ENCODE measurements at regions not wholly inside any gene's neighbourhood (a gene's known extent, or its start where the extent isn't known, plus 50 kb on each side); places are given as distances from the start of the nearest gene placed in this dataset.
"Not testable (repeated sequence)": the region's sequence is repeated elsewhere in the genome, so short reads cannot be mapped to it uniquely, and the experiment has no call there.

GRCh38 chr6:140192018-140192417 is 817.6 kb upstream of the CITED2 start:
- H3K9me3 ChIP-seq (ENCODE audit: control insufficient read depth, insufficient read depth, low read length): peaks cover 13% of the 10 kb centered on the region

GRCh38 chr6:140189263-140189662 is 814.8 kb upstream of the CITED2 start:
- H3K9me3 ChIP-seq (ENCODE audit: control insufficient read depth, insufficient read depth, low read length): peaks cover 17% of the 10 kb centered on the region
- not testable (repeated sequence) for H3K4me1 ChIP-seq (ENCODE audit: control insufficient read depth, insufficient read depth, low read length); H3K27me3 ChIP-seq (ENCODE audit: control insufficient read depth, insufficient read depth, low read length); H3K36me3 ChIP-seq (ENCODE audit: control insufficient read depth, insufficient read depth, low read length); H3K4me3 ChIP-seq (ENCODE audit: low read depth, low read length); H3K9ac ChIP-seq (ENCODE audit: low read depth, low read length)

More at GRCh38 chr6:140192018-140192417, 817.6 kb upstream of the CITED2 start:
- Histone ChIP-seq H3K27me3 (ENCODE audit: control insufficient read depth, insufficient read depth, low read length) (no peaks in the 10 kb centered on the region), H3K4me3 (ENCODE audit: low read depth, low read length) (no peak overlapping the region), H3K36me3 (ENCODE audit: control insufficient read depth, insufficient read depth, low read length) (no peaks in the 10 kb centered on the region), H3K9ac (ENCODE audit: low read depth, low read length) (no peak overlapping the region), H3K4me1 (ENCODE audit: control insufficient read depth, insufficient read depth, low read length) (no peaks in the 10 kb centered on the region)

- Histone ChIP-seq H3K27me3 (ENCODE audit: control insufficient read depth, insufficient read depth, low read length) (no peaks in the 10 kb centered on the region), H3K36me3 (ENCODE audit: control insufficient read depth, insufficient read depth, low read length) (no peaks in the 10 kb centered on the region), H3K9ac (ENCODE audit: low read depth, low read length) (no peak overlapping the region), H3K9me3 (ENCODE audit: control insufficient read depth, insufficient read depth, low read length) (peaks cover 6% of the 10 kb centered on the region), H3K4me1 (ENCODE audit: control insufficient read depth, insufficient read depth, low read length) (no peaks in the 10 kb centered on the region), H3K4me3 (ENCODE audit: low read depth, low read length) (no peak overlapping the region)
Measured at GRCh38 chr6:140185991-140186390, 811.5 kb upstream of the CITED2 start.

GRCh38 chr6:140183881-140184280 is 809.4 kb upstream of the CITED2 start:
- H3K9me3 ChIP-seq (ENCODE audit: control insufficient read depth, insufficient read depth, low read length): peaks cover 6% of the 10 kb centered on the region
- no peaks in the 10 kb centered on the region for H3K27me3 ChIP-seq (ENCODE audit: control insufficient read depth, insufficient read depth, low read length)
- H3K9ac ChIP-seq (ENCODE audit: low read depth, low read length): no peak overlapping the region
- H3K36me3 ChIP-seq (ENCODE audit: control insufficient read depth, insufficient read depth, low read length): no peaks in the 10 kb centered on the region
- H3K4me3 ChIP-seq (ENCODE audit: low read depth, low read length): no peak overlapping the region
- no peaks in the 10 kb centered on the region for H3K4me1 ChIP-seq (ENCODE audit: control insufficient read depth, insufficient read depth, low read length)

GRCh38 chr6:140182821-140183220 is 808.4 kb upstream of the CITED2 start:
- H3K27me3 ChIP-seq (ENCODE audit: control insufficient read depth, insufficient read depth, low read length): no peaks in the 10 kb centered on the region
- no peaks in the 10 kb centered on the region for H3K4me1 ChIP-seq (ENCODE audit: control insufficient read depth, insufficient read depth, low read length)
- H3K9me3 ChIP-seq (ENCODE audit: control insufficient read depth, insufficient read depth, low read length): peaks cover 6% of the 10 kb centered on the region
- no peak overlapping the region for H3K4me3 ChIP-seq (ENCODE audit: low read depth, low read length)
- H3K36me3 ChIP-seq (ENCODE audit: control insufficient read depth, insufficient read depth, low read length): no peaks in the 10 kb centered on the region
- no peak overlapping the region for H3K9ac ChIP-seq (ENCODE audit: low read depth, low read length)

- H3K9me3 ChIP-seq (ENCODE audit: control insufficient read depth, insufficient read depth, low read length): peaks cover 4% of the 10 kb centered on the region
- no peak overlapping the region for H3K9ac ChIP-seq (ENCODE audit: low read depth, low read length)
- no peaks in the 10 kb centered on the region for H3K36me3 ChIP-seq (ENCODE audit: control insufficient read depth, insufficient read depth, low read length)
- H3K27me3 ChIP-seq (ENCODE audit: control insufficient read depth, insufficient read depth, low read length): no peaks in the 10 kb centered on the region
- H3K4me3 ChIP-seq (ENCODE audit: low read depth, low read length): no peak overlapping the region
- H3K4me1 ChIP-seq (ENCODE audit: control insufficient read depth, insufficient read depth, low read length): no peaks in the 10 kb centered on the region
Measured at GRCh38 chr6:140181876-140182275, 807.4 kb upstream of the CITED2 start.

GRCh38 chr6:140180306-140180705 is 805.9 kb upstream of the CITED2 start:
- no peaks in the 10 kb centered on the region for H3K36me3 ChIP-seq (ENCODE audit: control insufficient read depth, insufficient read depth, low read length)
- H3K4me1 ChIP-seq (ENCODE audit: control insufficient read depth, insufficient read depth, low read length): no peaks in the 10 kb centered on the region
- H3K27me3 ChIP-seq (ENCODE audit: control insufficient read depth, insufficient read depth, low read length): no peaks in the 10 kb centered on the region
- H3K9me3 ChIP-seq (ENCODE audit: control insufficient read depth, insufficient read depth, low read length): no peaks in the 10 kb centered on the region
- H3K9ac ChIP-seq (ENCODE audit: low read depth, low read length): no peak overlapping the region
- no peak overlapping the region for H3K4me3 ChIP-seq (ENCODE audit: low read depth, low read length)

- no peaks in the 10 kb centered on the region for H3K36me3 ChIP-seq (ENCODE audit: control insufficient read depth, insufficient read depth, low read length)
- no peaks in the 10 kb centered on the region for H3K27me3 ChIP-seq (ENCODE audit: control insufficient read depth, insufficient read depth, low read length)
- no peaks in the 10 kb centered on the region for H3K9me3 ChIP-seq (ENCODE audit: control insufficient read depth, insufficient read depth, low read length)
- H3K4me1 ChIP-seq (ENCODE audit: control insufficient read depth, insufficient read depth, low read length): no peaks in the 10 kb centered on the region
- no peak overlapping the region for H3K4me3 ChIP-seq (ENCODE audit: low read depth, low read length)
- no peak overlapping the region for H3K9ac ChIP-seq (ENCODE audit: low read depth, low read length)
Measured at GRCh38 chr6:140178935-140179334, 804.5 kb upstream of the CITED2 start.

- H3K4me1 ChIP-seq (ENCODE audit: control insufficient read depth, insufficient read depth, low read length): no peaks in the 10 kb centered on the region
- no peak overlapping the region for H3K9ac ChIP-seq (ENCODE audit: low read depth, low read length)
- H3K9me3 ChIP-seq (ENCODE audit: control insufficient read depth, insufficient read depth, low read length): no peaks in the 10 kb centered on the region
- no peaks in the 10 kb centered on the region for H3K36me3 ChIP-seq (ENCODE audit: control insufficient read depth, insufficient read depth, low read length)
- H3K4me3 ChIP-seq (ENCODE audit: low read depth, low read length): no peak overlapping the region
- no peaks in the 10 kb centered on the region for H3K27me3 ChIP-seq (ENCODE audit: control insufficient read depth, insufficient read depth, low read length)
Measured at GRCh38 chr6:140178520-140178919, 804.1 kb upstream of the CITED2 start.

GRCh38 chr6:140176306-140176705 is 801.9 kb upstream of the CITED2 start:
- no peak overlapping the region for H3K9ac ChIP-seq (ENCODE audit: low read depth, low read length)
- no peaks in the 10 kb centered on the region for H3K36me3 ChIP-seq (ENCODE audit: control insufficient read depth, insufficient read depth, low read length)
- H3K9me3 ChIP-seq (ENCODE audit: control insufficient read depth, insufficient read depth, low read length): no peaks in the 10 kb centered on the region
- no peaks in the 10 kb centered on the region for H3K27me3 ChIP-seq (ENCODE audit: control insufficient read depth, insufficient read depth, low read length)
- H3K4me3 ChIP-seq (ENCODE audit: low read depth, low read length): no peak overlapping the region
- no peaks in the 10 kb centered on the region for H3K4me1 ChIP-seq (ENCODE audit: control insufficient read depth, insufficient read depth, low read length)

GRCh38 chr6:140175486-140175885 is 801.0 kb upstream of the CITED2 start:
- Histone ChIP-seq H3K27me3 (ENCODE audit: control insufficient read depth, insufficient read depth, low read length) (no peaks in the 10 kb centered on the region), H3K9me3 (ENCODE audit: control insufficient read depth, insufficient read depth, low read length) (no peaks in the 10 kb centered on the region), H3K4me3 (ENCODE audit: low read depth, low read length) (no peak overlapping the region), H3K9ac (ENCODE audit: low read depth, low read length) (no peak overlapping the region), H3K36me3 (ENCODE audit: control insufficient read depth, insufficient read depth, low read length) (no peaks in the 10 kb centered on the region), H3K4me1 (ENCODE audit: control insufficient read depth, insufficient read depth, low read length) (no peaks in the 10 kb centered on the region)

- no peaks in the 10 kb centered on the region for H3K36me3 ChIP-seq (ENCODE audit: control insufficient read depth, insufficient read depth, low read length)
- no peaks in the 10 kb centered on the region for H3K27me3 ChIP-seq (ENCODE audit: control insufficient read depth, insufficient read depth, low read length)
- H3K4me1 ChIP-seq (ENCODE audit: control insufficient read depth, insufficient read depth, low read length): no peaks in the 10 kb centered on the region
- H3K9me3 ChIP-seq (ENCODE audit: control insufficient read depth, insufficient read depth, low read length): no peaks in the 10 kb centered on the region
- no peak overlapping the region for H3K9ac ChIP-seq (ENCODE audit: low read depth, low read length)
- H3K4me3 ChIP-seq (ENCODE audit: low read depth, low read length): no peak overlapping the region
Measured at GRCh38 chr6:140174524-140174923, 800.1 kb upstream of the CITED2 start.

- Histone ChIP-seq H3K36me3 (ENCODE audit: control insufficient read depth, insufficient read depth, low read length) (no peaks in the 10 kb centered on the region), H3K9ac (ENCODE audit: low read depth, low read length) (no peak overlapping the region), H3K9me3 (ENCODE audit: control insufficient read depth, insufficient read depth, low read length) (no peaks in the 10 kb centered on the region), H3K27me3 (ENCODE audit: control insufficient read depth, insufficient read depth, low read length) (no peaks in the 10 kb centered on the region), H3K4me3 (ENCODE audit: low read depth, low read length) (no peak overlapping the region), H3K4me1 (ENCODE audit: control insufficient read depth, insufficient read depth, low read length) (no peaks in the 10 kb centered on the region)
Measured at GRCh38 chr6:140168365-140168764, 793.9 kb upstream of the CITED2 start.
